Right lobe of liver (tissue), 4 donors: ENCODE measurements at regions not wholly inside any gene's neighbourhood (a gene's known extent, or its start where the extent isn't known, plus 50 kb on each side); places are given as distances from the start of the nearest gene placed in this dataset.

Experiments used
- POLR2A ChIP-seq: fragments of 450-650 bp; IDR thresholded peaks from one replicate; pipeline ENCODE4 v1.6.1; 2017; ENCODE audit warnings: antibody characterized with exemption, mild to moderate bottlenecking
- TF ChIP-seq, protein P1 (sequence below), 4 donors: fragments of 200-600 bp in 3 of 4; fragments of 450-650 bp in 1 of 4; IDR thresholded peaks; one replicate each; pipeline versions ENCODE4 v1.5.1 to v1.8.0; 2016 to 2022; ENCODE audit warnings: antibody characterized with exemption in 4 of 4, mild to moderate bottlenecking in 2 of 4
- donor health status: DM: no; HTN: no; CAD: no.
- donor health status: DM: no; HTN: no; CAD: no.
- donor health status: DM: no; HTN: yes; CAD: no.

DNA sequence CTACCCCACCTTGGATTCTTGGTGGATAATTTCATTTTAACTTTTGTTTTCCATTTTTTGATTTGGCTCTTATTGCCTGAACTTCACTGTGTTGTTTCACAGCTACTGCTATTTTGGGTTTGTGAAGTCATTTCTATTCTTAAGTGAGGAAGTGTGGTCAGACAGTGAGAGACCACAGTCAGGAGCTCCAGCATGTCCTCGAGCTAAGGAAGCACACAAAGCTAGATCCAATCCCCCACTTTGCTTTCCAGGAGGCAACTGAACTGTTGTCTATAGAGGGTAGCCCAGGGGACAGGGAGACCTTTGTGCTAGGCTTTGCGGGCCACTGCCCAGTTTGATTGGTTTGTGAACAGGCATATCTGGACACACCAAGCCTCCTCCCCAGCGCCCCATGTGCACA, 251.8 kb upstream of the KIRREL3 start:
- TF ChIP-seq, protein P1, sequence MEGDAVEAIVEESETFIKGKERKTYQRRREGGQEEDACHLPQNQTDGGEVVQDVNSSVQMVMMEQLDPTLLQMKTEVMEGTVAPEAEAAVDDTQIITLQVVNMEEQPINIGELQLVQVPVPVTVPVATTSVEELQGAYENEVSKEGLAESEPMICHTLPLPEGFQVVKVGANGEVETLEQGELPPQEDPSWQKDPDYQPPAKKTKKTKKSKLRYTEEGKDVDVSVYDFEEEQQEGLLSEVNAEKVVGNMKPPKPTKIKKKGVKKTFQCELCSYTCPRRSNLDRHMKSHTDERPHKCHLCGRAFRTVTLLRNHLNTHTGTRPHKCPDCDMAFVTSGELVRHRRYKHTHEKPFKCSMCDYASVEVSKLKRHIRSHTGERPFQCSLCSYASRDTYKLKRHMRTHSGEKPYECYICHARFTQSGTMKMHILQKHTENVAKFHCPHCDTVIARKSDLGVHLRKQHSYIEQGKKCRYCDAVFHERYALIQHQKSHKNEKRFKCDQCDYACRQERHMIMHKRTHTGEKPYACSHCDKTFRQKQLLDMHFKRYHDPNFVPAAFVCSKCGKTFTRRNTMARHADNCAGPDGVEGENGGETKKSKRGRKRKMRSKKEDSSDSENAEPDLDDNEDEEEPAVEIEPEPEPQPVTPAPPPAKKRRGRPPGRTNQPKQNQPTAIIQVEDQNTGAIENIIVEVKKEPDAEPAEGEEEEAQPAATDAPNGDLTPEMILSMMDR (IDR thresholded peaks at IDR 0.05) = no peak
- TF ChIP-seq POLR2A = no peak
